ENCODE measurements at regions not wholly inside any gene's neighbourhood (a gene's known extent, or its start where the extent isn't known, plus 50 kb on each side); places are given as distances from the start of the nearest gene placed in this dataset.

DNA sequence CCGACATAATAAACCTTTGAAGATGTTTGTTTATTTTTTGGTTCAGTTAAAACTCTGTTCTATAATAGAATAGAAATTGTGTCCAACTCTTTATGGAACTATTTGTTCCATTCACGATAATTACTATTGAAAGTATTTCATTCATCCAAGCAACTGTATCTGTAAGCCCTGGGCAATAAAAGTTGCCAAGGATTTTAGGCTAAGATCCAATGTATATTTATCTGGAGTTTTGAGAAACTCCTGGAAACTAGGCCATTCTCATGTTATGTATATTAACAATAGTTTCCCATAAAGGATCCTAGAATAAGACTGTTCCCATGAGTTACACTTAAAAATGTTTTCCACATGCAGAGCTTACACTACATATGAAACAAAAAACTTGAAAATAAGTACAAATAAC lies 261.6 kb downstream of the SLITRK6 start:
- no peak for DNase-seq (ENCODE audit: low spot score)

DNA sequence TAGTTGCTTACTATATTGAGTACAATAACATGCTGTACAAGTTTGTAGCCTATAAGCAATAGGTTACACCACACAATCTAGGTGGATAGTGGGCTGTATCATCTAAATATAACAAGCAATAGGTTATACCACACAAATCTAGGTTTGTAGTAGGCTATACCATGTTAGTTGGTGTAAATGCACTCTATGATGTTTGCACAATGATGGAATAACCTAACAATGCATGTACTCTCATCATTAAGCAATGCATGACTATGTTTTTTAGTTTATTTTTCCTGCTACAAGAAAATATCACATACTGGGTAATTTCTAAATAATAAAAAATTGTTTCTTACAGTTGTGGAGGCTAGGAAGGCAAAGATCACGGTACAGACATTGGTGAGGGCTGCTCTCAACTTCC lies 262.5 kb downstream of the SLITRK6 start:
- no peak for DNase-seq (ENCODE audit: low spot score)

DNA sequence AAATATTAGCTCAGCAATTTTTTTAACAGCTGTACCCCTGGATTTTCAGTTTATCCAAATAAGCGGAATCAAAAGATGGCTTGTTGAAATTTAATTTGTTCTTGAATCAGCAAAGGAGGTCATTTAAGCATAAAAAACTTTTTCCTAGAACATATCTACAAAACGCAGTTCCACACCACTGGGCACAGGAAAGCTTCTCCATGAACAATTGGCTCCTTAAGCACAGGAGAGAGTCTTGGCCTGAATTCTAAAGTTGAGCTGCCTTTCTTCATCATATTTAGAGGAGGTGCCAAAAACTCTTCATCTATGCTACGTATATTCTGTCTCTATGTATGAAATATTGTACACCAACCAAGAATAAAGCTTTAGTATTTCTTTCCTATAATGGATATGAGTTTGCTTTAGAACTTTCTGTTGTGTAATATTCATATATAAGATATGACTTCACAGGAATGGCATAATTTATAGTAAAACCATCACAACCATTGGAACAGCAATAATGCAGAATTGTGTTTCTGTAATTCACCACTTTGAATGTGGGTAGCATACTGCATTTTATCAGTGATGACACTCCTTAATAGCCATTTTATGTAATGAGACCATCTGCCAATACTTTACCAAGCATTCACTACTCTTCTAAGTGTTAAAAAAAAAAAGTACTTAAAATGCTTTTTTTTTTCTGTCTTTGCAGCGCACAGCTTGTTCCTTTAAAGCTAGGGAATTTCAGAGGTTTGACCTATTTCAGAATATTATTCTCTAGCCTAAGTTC lies 263.7 kb downstream of the SLITRK6 start:
- no peak for DNase-seq (ENCODE audit: low spot score)

DNA sequence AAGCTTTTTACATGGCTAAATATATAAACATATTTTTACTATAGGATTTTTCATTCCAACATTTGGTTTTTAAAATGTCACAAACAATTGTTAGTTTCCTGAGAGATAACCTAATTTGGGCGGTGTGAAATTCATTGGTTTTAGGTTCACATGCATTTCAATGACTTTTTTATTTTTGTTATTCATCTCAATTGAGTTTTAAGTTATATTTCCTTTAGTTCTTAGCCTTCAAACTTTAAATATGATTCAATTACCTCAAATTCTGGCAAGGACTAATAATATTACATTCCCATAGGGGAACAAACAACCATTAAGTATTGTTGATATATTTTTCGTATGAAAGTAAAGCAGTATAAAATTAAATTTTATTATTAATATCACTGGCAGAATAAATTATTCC lies 265.3 kb downstream of the SLITRK6 start:
- DNase-seq (ENCODE audit: low spot score) = no peak

DNA sequence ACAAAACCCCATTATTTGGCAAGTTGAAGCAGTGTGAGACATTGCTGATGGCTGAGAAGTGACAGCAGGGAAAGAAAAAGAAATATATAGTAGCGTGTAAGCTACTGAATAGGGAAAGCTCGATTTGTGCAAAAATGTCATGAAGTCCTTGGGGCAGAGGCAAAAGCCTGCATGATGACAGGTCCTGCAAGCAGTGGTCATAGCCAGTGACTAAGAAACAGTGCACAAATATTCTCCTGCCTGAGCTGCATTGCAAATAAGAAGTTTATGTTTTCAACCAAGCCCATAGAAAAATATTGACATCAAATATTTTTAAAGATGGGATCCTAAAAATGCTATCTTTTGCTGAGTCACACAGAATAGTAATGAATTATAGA lies 270.0 kb downstream of the SLITRK6 start:
- no peak for DNase-seq (ENCODE audit: low spot score)

DNA sequence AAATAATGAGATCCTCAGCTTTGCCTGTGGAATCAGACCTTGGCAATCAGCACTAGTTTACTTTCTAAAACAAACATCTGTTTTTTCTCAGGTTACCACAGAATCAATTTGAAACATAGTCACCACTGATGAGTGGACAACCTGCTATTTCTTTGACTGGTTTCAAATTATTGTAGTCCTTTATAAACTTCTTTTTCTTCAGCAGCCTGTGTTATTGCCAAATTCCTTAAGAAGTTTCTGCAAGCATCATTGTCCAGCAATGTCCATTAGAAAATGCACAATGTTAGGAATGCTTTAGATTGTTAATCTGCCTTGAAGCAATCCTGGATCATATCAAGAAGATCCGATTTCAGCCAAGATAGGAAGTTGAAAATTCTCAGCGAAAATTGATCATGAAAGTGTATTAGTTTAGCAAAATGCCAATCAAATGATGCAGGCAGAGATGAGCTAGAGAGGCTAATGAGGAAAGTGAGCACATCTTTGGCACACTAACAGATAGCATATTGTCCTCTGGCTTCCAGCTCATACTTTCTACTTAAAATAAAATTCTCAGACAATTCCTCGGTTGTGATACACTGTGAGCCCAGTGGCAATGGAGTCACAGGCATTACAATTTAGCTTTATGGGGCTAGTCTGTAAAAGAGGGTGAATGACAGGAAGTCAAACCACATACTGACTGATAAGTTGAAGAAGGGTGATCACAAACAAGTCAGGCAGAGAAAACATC lies 270.6 kb downstream of the SLITRK6 start:
- DNase-seq (ENCODE audit: low spot score) = no peak

DNA sequence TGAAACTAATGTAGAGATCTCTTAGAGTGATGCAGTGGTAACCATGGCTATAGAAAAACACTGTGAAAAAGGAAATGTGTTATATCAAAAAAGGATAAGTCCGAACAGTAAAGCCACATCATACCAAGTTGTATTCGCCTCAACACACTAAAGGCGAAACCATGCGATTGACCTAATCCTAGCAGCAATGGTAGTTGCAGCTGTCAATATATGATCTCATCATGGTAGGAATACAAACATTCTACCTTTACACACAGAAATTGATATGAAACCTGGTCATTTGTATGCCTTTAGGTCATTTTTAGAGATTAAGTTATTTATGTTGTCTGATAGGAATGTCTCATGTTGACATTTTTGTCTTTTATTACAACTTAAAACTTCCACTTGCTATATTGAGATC lies 271.9 kb downstream of the SLITRK6 start:
- no peak for DNase-seq (ENCODE audit: low spot score)

DNA sequence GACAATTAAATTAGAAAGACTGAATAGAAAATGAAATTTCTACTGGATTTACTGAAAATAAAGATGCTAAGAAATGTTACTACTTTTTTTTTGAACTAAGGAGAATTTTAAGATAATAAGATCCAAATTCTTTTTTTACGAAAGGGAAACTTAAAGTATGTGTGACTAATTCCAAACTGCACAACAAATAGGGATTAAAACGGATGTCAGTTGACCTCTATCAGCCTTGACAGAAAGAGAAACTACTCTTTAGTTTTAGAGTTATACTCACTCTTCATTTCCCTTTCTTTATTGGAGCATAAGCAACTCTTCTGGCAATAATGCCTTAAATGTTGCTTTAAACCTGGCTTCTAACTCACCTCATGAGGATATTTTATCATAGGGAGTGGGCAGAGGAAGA lies 273.8 kb downstream of the SLITRK6 start:
- no peak for DNase-seq (ENCODE audit: low spot score)

DNA sequence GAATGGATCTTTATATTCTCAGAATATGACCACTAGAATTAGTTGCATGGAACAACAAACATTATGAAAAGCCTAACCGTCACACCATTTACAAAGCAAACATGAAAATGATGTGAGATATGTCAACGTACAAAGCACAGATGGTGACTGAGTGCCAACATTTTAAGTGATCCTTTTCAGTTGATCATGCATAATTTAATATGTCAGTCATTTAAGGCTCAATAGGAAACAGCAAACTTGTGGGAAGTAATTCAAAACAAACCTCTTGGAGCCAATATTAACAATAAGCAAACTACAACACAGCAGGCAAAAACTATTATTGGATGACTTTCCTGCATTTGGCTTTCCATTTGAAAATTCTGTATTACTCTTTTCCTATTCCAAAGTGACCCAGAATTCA lies 277.6 kb downstream of the SLITRK6 start:
- DNase-seq (ENCODE audit: low spot score) = no peak

DNA sequence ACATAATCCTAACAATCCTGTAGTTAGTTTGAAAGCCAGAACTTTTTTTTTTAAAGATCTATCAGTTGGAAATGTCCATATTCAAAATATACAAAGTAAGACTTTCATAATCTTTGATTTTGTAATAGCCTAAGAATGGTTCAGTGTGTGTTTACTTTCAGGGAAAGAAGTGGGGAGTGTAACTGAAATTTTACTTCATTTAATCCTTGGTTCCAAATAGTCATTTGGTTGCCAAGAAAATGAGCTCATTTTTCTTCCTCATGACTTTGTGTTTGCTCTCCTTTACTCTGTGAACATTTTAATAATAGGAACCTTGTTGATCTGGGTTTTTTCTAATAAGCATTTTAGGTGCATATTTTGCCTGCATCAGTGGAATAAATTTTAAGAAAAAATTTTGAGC lies 278.8 kb downstream of the SLITRK6 start:
- no peak for DNase-seq (ENCODE audit: low spot score)

DNA sequence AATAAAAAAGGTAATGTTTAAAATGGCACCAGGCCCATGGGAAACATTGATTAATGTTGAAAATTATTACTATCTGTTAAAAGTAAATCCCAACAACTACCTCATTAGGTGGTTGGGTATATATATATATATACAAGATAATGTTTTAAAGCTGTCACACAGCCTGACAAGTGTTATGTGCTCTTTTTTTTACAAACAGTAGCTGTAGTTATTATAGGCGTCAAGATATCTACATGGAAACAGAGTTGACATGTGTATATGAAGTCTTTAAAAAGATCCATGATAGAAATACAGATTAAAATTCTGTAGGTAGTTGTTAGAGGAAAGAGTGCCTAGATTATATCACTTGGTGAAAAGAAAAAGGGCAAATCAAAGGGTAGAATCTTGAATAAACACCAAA lies 279.9 kb downstream of the SLITRK6 start:
- no peak for DNase-seq (ENCODE audit: low spot score)

DNA sequence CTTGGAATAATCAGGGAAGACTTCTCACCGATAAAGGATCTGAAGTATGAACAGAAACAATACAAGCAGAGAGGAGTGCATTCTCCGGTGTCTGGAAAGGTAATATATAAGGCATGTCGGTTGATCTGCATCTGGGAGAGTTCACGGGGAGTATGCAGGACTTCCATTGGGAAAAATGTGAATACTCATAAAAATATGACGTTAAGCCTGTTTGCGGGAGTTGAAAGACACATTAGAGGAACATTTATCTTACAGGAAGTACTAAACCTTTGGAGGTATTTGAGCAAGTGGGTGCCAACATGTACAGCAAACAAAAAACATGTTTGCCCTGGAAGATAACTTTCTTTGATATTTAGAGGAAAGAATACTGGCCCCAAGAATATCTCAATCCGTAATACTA lies 286.8 kb downstream of the SLITRK6 start:
- no peak for DNase-seq (ENCODE audit: low spot score)

DNA sequence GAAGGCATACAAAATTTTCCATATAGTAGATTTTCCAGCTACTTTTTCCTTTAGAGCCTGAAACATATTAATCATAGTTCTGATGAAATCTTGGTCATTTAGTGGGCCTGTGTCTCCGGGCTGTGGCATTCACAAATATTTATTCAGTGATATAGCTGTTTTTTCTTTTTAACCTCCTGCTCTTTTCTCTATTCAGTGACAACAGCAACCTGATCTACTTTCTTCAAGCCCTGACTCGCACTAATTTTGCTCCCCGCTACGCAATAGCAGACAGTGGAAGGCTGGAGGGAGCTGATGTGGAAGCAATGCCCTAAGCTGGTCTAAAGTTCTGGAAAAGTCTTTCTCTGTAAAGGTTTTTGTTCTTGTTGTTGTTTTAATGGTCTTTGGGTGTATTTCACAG lies 289.7 kb downstream of the SLITRK6 start:
- DNase-seq (ENCODE audit: low spot score) = no peak

DNA sequence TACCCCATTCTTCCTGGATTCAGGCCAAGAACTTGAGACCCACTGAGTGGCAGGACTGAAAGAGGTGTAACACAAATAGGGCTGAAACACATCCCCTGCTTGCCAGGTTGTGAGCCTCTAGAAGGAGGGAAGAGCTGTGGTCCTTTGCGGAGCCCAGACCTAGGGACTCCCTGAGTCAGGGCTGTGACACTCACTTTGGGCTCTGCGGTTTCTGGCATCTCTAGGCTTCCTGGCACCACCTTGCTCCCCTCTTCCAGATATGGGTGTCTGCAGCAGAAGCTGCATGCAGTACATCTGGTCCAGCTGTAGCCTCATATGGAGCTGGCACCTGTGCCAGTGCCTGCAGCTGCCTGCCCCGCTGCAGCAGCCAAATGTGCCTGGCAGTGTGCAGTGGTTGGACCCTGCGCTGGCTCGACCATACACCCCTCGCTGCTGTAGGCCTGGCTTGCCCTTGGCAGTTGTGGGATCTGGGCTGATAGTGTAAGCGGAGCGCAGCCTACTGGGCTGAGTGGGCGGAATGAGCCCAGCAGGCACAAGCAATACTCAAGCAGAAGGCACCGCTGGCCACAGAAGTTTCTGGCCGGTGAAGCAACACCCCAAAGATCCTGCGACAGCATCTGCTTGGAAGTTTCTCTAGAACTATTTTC lies 290.4 kb downstream of the SLITRK6 start:
- DNase-seq (ENCODE audit: low spot score) = no peak

DNA sequence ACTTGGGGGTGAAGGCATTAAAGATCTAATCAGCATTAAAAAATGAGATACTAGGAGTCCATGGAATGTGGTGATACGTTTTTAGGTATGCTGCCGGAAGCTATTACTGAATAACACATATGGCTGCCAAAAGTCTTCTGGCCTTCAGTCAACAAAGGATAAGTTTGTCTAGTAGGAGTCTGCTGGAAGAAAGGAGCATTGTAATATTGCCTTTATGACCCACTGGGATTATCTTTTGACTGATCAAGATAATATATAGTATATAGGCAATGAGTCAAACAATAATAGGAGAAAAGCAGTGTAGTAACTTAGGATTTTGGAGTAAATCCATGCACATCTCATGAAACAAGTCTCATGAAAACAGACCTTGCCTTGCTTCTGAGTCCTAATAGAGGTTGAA lies 295.4 kb downstream of the SLITRK6 start:
- DNase-seq (ENCODE audit: low spot score) = no peak

DNA sequence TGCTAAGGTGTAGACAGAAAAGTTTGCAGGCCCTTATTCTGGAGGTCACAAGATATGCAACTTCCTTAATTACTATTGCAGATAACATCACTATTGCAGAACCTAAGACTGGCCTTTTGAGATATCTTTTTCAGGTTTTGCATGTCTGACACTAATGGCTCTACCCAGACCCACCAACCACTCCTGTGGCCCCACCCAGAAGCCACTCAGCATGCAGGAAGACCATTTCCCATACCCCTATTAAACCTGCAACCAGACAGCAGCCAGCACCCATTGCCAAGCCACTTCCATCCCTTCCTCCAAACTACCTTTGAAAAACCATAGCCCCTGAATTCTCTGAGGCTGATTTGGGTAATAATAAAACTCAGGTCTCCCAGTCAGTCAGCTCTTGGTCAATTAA lies 297.6 kb downstream of the SLITRK6 start:
- no peak for DNase-seq (ENCODE audit: low spot score)

DNA sequence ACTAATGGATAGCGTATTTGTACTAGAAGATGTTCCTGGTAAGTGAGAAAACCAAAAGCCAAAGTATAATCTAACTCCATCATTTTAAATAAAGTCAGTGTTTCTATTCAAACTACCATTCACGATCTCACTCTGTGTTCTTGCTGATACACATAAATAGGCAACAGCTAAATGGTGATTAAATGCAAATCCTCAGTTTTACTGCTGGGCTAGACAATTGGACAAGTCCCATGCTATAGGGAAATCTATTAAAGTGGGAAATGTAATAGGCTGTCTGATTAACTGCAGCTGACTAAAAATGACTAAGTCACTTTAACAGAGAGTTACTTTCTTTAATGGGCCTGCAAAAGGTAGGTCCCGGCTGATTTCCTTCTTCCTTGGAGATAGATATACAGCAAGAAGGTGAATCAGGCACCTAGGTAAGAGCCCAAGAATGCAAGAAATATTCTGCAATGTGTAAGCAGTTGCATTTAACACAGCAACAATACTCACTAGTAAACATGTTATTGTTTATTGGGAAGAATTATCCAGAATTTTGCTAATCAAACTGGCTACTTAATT lies 298.4 kb downstream of the SLITRK6 start:
- no peak for DNase-seq (ENCODE audit: low spot score)

DNA sequence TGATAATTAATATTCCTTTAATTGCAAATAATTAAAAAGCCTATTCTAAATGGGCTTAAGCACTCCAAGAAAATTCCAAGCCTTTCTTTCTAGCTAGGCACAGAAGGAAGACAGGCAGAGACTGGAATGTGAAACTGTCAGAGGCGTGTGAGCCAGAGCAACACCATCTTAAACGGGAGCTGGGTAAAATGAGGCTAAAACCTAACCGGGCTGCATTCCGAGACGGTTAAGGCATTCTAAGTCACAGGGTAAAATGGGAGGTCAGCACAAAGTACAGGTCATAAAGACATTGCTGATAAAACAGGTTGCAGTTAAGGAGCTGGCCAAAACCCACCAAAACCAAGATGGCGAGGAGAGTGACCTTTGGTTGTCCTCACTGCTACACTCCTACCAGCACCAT lies 300.4 kb downstream of the SLITRK6 start:
- no peak for DNase-seq (ENCODE audit: low spot score)

DNA sequence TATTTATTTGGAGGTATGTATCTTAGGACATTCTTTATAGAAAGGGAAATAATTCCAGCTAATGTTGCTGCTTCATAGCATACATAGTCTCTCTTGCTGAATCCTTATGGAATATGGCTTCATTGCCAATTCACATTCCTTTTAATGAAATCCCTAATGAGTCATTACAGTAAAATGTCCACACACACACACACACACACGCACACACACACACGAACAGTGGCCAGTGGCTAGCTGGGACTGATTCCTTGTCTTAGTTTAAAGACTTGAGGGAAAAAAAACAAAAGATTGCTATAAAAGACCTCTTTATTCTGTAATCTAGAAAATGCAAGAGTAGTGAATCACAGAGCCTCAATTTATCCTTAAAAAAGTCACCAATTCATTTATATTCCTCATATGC lies 301.6 kb downstream of the SLITRK6 start:
- DNase-seq (ENCODE audit: low spot score) = no peak

DNA sequence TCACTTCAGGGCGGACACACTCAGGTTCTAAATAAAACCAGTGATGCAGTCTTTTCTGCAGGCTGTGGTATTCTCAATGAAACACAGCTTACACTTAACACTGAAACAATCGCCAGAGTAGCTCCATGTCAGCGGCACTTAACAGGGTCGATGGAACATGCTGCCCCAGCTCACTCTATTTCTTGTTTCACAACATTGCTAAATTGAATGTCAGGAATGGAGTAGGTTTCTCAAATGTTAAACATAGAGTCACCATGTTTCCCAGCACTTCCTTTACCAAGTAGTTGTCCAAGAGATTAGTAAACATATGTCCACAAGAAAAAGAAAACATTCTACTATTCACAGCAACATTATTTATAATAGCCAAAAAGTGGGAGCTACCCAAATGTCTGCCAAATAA lies 306.9 kb downstream of the SLITRK6 start:
- DNase-seq (ENCODE audit: low spot score) = no peak

DNA sequence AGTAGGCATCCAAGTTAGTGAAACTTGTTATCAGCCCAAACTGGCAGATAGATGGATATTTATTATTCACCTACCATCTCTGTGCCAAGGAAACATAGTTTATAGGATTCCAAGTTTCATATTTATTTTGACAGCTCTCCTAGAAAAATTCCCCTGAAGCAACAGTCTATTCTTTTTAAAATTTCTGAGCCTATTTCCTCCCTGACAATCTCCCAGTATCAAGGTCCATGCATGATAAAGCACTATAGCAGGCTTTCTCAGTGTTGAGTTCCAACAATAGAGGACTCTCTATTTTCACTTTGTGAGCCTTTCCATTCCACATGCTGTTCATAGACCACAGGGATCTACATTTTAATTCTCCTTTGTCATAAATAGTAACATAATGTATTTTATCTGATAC lies 312.6 kb downstream of the SLITRK6 start:
- DNase-seq (ENCODE audit: low spot score) = no peak

DNA sequence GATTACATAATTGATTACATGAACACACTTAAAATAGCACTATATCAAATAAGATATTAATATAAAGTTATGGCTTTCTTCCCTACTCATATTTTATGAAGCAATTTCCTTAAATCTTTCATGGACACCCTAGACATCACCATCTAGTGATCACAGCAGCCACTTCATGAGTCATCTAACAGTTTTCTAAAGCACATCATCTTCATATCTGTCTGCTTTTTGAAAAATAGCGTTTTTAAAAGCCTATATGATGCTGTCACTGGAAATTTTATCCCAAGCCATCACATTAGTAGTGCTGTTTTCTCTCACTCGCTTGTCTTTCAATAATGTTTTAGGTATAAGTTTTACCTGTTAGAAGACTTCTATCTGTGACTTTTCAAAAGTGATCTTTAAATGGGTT lies 326.1 kb downstream of the SLITRK6 start:
- no peak for DNase-seq (ENCODE audit: low spot score)

DNA sequence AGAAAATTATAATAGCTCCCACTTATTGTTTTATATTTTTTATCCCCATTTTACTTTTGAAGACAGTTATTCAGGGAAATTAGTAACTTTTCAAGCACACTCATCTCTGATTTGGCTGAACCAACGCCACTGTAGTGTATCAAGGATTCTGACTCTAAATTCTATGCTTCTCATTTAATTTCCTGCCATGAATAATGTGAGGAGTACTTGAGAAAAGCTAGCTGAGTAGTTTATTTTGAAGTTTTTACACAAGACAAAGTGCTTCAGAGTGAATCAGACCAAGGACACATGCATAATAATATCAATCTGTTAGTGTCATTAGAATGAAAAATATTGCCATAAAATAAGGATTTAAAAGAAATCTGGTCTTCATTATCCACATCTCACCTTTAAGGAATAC lies 329.9 kb downstream of the SLITRK6 start:
- DNase-seq (ENCODE audit: low spot score) = no peak

Data from CD4-positive, alpha-beta T cell treated with Interleukin-2 at 100 ng/mL for 4 hours (primary cell).